Dendritic cell treated with granulocyte-macrophage colony-stimulating factor and Interleukin-4, amounts not matched to agents 40 ng/mL and 50 ng/mL, for 4 days (primary cell): ENCODE measurements at regions not wholly inside any gene's neighbourhood (a gene's known extent, or its start where the extent isn't known, plus 50 kb on each side); places are given as distances from the start of the nearest gene placed in this dataset.

Experiments used
- H3K27ac Mint-ChIP-seq: one replicate; pipeline ENCODE4 v1.8.0; 2022; ENCODE audit warnings: mild to moderate bottlenecking, mixed read lengths
- H3K27me3 Mint-ChIP-seq: one replicate; pipeline ENCODE4 v1.8.0; 2022; ENCODE audit warnings: mild to moderate bottlenecking, mixed read lengths
- H3K36me3 Mint-ChIP-seq: one replicate; pipeline ENCODE4 v1.8.0; 2022; ENCODE audit warnings: low read depth, mixed read lengths
- H3K4me1 Mint-ChIP-seq: one replicate; pipeline ENCODE4 v1.8.0; 2022; ENCODE audit warnings: low read depth, mixed read lengths
- H3K4me3 Mint-ChIP-seq: one replicate; pipeline ENCODE4 v1.8.0; 2022; ENCODE audit warnings: mild to moderate bottlenecking, moderate library complexity, mixed read lengths
- H3K9me3 Mint-ChIP-seq: one replicate; pipeline ENCODE4 v1.8.0; 2022; ENCODE audit warnings: mixed read lengths
- intact Hi-C: fragments of 100-400 bp; cut with micrococcal nuclease; formaldehyde crosslinking; loops from one replicate; pipeline ENCODE4 v1.15.0; 2022

- H3K36me3 Mint-ChIP-seq = no peaks in the 10 kb centered on the region
- H3K4me3 Mint-ChIP-seq = no peak overlapping the region
- intact Hi-C loops = no loop called here
- H3K27me3 Mint-ChIP-seq = no peaks in the 10 kb centered on the region
- H3K9me3 Mint-ChIP-seq = peaks cover 74% of the 10 kb centered on the region
- no peaks in the 10 kb centered on the region for H3K4me1 Mint-ChIP-seq
- H3K27ac Mint-ChIP-seq = no peak overlapping the region
Observed at GRCh38 chr13:90403330-90404082, 944.0 kb upstream of the MIR17HG start.

- H3K4me3 Mint-ChIP-seq = no peak overlapping the region
- H3K36me3 Mint-ChIP-seq = no peaks in the 10 kb centered on the region
- peaks cover 59% of the 10 kb centered on the region for H3K9me3 Mint-ChIP-seq
- no peak overlapping the region for H3K27ac Mint-ChIP-seq
- no peaks in the 10 kb centered on the region for H3K27me3 Mint-ChIP-seq
- no peaks in the 10 kb centered on the region for H3K4me1 Mint-ChIP-seq
- intact Hi-C loops = no loop called here
Observed at GRCh38 chr13:90405301-90405700, 942.2 kb upstream of the MIR17HG start.

GRCh38 chr13:90412980-90413379 lies 934.5 kb upstream of the MIR17HG start:
- Mint-ChIP-seq H3K36me3 (no peaks in the 10 kb centered on the region), H3K4me1 (no peaks in the 10 kb centered on the region), H3K27me3 (no peaks in the 10 kb centered on the region), H3K27ac (no peak overlapping the region), H3K4me3 (no peak overlapping the region), H3K9me3 (peaks cover 14% of the 10 kb centered on the region)
- intact Hi-C loops = no loop called here

- H3K4me3 Mint-ChIP-seq = no peak overlapping the region
- no peaks in the 10 kb centered on the region for H3K27me3 Mint-ChIP-seq
- H3K4me1 Mint-ChIP-seq = no peaks in the 10 kb centered on the region
- no peaks in the 10 kb centered on the region for H3K36me3 Mint-ChIP-seq
- no peak overlapping the region for H3K27ac Mint-ChIP-seq
- intact Hi-C loops = no loop called here
- H3K9me3 Mint-ChIP-seq = peaks cover 10% of the 10 kb centered on the region
Observed at GRCh38 chr13:90413548-90413947, 933.9 kb upstream of the MIR17HG start.

- Mint-ChIP-seq H3K9me3 (peaks cover 17% of the 10 kb centered on the region), H3K4me3 (no peak overlapping the region), H3K27ac (no peak overlapping the region), H3K36me3 (no peaks in the 10 kb centered on the region), H3K4me1 (no peaks in the 10 kb centered on the region), H3K27me3 (no peaks in the 10 kb centered on the region)
- intact Hi-C loops = no loop called here
Observed at GRCh38 chr13:90414691-90415596, 932.5 kb upstream of the MIR17HG start.

- no peaks in the 10 kb centered on the region for H3K4me1 Mint-ChIP-seq
- H3K4me3 Mint-ChIP-seq = no peak overlapping the region
- intact Hi-C loops = no loop called here
- H3K9me3 Mint-ChIP-seq = peaks cover 21% of the 10 kb centered on the region
- no peaks in the 10 kb centered on the region for H3K27me3 Mint-ChIP-seq
- no peaks in the 10 kb centered on the region for H3K36me3 Mint-ChIP-seq
- H3K27ac Mint-ChIP-seq = no peak overlapping the region
Observed at GRCh38 chr13:90415902-90416301, 931.6 kb upstream of the MIR17HG start.

GRCh38 chr13:90416519-90416918 lies 931.0 kb upstream of the MIR17HG start:
- Mint-ChIP-seq H3K4me3 (no peak overlapping the region), H3K27ac (no peak overlapping the region)
- intact Hi-C loops = no loop called here

GRCh38 chr13:90416938-90417337 lies 930.5 kb upstream of the MIR17HG start:
- no peak overlapping the region for H3K4me3 Mint-ChIP-seq
- H3K9me3 Mint-ChIP-seq = peaks cover 20% of the 10 kb centered on the region
- intact Hi-C loops = no loop called here

More at GRCh38 chr13:90416519-90416918, 931.0 kb upstream of the MIR17HG start:
- Mint-ChIP-seq H3K27me3 (no peaks in the 10 kb centered on the region), H3K4me1 (no peaks in the 10 kb centered on the region), H3K9me3 (peaks cover 20% of the 10 kb centered on the region), H3K36me3 (no peaks in the 10 kb centered on the region)

GRCh38 chr13:90420683-90421082 lies 926.8 kb upstream of the MIR17HG start:
- intact Hi-C loops = no loop called here
- no peaks in the 10 kb centered on the region for H3K27me3 Mint-ChIP-seq
- no peak overlapping the region for H3K4me3 Mint-ChIP-seq

More at GRCh38 chr13:90416938-90417337, 930.5 kb upstream of the MIR17HG start:
- H3K27me3 Mint-ChIP-seq = no peaks in the 10 kb centered on the region
- H3K4me1 Mint-ChIP-seq = no peaks in the 10 kb centered on the region
- H3K27ac Mint-ChIP-seq = no peak overlapping the region
- no peaks in the 10 kb centered on the region for H3K36me3 Mint-ChIP-seq

GRCh38 chr13:90427322-90428272 lies 919.9 kb upstream of the MIR17HG start:
- no peaks in the 10 kb centered on the region for H3K36me3 Mint-ChIP-seq
- H3K27ac Mint-ChIP-seq = no peak overlapping the region
- H3K9me3 Mint-ChIP-seq = no peaks in the 10 kb centered on the region
- H3K4me3 Mint-ChIP-seq = no peak overlapping the region
- intact Hi-C loops = no loop called here
- no peaks in the 10 kb centered on the region for H3K4me1 Mint-ChIP-seq
- H3K27me3 Mint-ChIP-seq = no peaks in the 10 kb centered on the region

More at GRCh38 chr13:90420683-90421082, 926.8 kb upstream of the MIR17HG start:
- Mint-ChIP-seq H3K27ac (no peak overlapping the region), H3K36me3 (no peaks in the 10 kb centered on the region), H3K4me1 (no peaks in the 10 kb centered on the region), H3K9me3 (peaks cover 20% of the 10 kb centered on the region)

GRCh38 chr13:90428522-90429210 lies 918.8 kb upstream of the MIR17HG start:
- intact Hi-C loops = no loop called here
- H3K27me3 Mint-ChIP-seq = no peaks in the 10 kb centered on the region
- H3K4me3 Mint-ChIP-seq = no peak overlapping the region
- H3K9me3 Mint-ChIP-seq = no peaks in the 10 kb centered on the region
- H3K4me1 Mint-ChIP-seq = no peaks in the 10 kb centered on the region
- H3K27ac Mint-ChIP-seq = no peak overlapping the region
- no peaks in the 10 kb centered on the region for H3K36me3 Mint-ChIP-seq

GRCh38 chr13:90430127-90430526 lies 917.4 kb upstream of the MIR17HG start:
- Mint-ChIP-seq H3K9me3 (no peaks in the 10 kb centered on the region), H3K27me3 (no peaks in the 10 kb centered on the region), H3K4me3 (no peak overlapping the region), H3K27ac (no peak overlapping the region), H3K4me1 (no peaks in the 10 kb centered on the region), H3K36me3 (no peaks in the 10 kb centered on the region)
- intact Hi-C loops = no loop called here

GRCh38 chr13:90436697-90437096 lies 910.8 kb upstream of the MIR17HG start:
- intact Hi-C loops = no loop called here
- no peaks in the 10 kb centered on the region for H3K4me1 Mint-ChIP-seq
- H3K9me3 Mint-ChIP-seq = no peaks in the 10 kb centered on the region
- no peaks in the 10 kb centered on the region for H3K27me3 Mint-ChIP-seq
- H3K36me3 Mint-ChIP-seq = no peaks in the 10 kb centered on the region
- no peak overlapping the region for H3K4me3 Mint-ChIP-seq
- no peak overlapping the region for H3K27ac Mint-ChIP-seq
